ENCODE measurements at regions not wholly inside any gene's neighbourhood (a gene's known extent, or its start where the extent isn't known, plus 50 kb on each side); places are given as distances from the start of the nearest gene placed in this dataset.

DNA sequence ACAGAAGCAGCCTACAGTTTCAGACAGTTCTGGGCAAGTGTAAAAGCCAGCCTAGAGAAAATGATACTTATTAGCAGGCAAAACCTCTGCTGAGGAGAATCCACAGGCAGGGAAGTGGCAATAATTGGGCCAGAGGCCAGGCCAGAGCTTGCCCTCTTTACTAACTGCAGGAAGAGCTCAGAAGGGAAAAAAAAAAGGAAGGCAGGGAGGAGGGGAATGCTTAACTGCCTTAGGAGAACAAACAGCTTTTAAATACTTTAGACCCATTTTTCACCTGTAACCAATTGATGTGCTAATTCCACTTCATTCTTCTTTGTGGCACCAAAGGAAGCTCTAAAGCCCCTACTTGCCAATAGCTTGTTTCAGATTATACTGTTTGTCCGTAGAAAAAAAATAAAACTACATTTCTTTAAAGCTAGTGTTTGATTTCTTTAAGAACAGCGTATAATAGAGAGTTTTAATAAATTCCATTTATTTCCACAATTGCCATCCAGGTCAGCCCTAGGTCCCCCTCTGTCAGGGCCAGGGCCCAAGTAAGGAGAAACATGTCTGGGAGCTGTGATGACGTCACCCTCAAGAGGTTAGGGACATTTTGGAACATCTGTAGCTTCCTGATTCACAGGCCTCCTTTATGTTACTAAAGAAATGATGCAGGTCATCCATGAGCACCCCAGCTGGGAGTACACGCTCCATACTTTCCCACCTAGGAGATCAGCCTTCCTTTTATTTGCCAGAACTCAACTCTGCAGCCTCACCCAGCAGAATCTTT lies 384.3 kb downstream of the CDC5L start:
- no peak for DNase-seq

DNA sequence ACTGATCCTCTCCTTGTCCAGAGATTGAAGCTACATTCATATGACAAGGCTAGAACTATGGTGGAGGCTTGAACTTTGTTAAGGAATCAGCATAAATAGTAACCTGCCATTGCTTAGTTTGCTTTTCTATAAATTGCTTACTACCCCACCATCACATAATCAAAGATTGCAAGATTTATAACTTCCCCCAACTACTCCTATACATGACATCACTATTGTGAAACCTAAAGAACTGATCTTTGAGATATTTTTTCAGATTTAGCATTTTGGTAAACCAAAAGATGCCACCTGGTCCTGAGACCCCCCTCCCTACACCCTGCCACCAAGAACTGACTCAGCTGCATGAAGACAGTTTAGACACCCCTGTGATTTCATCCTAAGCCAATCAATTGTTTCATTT lies 385.3 kb downstream of the CDC5L start:
- DNase-seq = no peak

DNA sequence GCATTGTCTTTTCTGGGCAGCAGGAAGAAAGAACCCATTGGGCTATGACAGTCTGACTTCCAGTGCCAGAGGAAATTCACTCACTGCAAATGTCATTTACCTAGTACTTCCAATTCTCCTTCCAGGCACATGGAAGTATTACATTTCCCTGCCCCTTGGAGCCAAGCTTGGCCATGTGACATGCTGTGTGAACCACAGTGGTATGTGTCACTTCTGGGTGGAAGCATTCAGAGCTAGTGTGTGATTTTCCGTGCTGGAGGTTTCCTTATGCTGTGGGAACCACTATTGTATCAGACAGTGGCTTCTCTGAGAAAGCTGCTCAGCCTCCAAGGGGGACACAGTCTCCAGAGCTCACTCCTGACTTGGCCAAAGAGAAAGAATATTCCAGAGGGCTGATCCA lies 387.6 kb downstream of the CDC5L start:
- no peak for DNase-seq

DNA sequence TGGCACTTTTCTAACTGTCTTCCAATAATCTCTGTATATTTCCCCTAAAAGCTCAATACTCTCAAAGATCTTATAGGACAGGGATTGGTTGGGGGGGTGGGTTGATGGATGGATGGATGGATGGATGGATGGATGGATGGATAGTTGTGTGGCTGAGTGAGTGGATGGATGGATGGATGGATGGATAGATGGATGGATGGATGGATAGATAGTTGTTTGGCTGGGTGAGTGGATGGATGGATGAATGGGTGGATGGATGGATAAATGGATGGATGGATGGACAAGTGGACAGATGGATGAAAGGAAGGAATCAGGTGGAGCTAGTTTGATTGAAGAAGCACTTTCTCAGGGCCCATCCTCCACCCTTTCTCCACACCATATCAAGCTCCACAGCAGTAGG lies 388.8 kb downstream of the CDC5L start:
- DNase-seq = no peak

DNA sequence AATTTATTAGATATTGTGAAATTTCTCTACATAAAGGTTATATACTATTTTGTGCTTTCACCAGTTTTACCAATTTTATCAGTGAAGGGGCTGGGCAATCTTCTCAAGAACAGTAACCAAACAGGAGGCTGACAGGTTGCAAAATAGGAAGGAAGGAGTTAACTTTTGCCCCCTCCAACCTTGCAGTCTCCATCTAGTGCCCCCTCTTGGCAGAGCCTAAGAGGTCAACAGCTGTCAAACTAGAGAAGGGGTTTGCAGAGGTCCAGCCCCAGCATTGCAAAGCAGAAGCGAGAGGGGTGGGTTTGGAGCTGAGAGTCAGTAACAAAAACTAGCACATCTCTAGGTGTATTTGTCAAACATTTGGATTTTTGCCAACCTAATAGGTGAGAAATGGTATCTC lies 391.0 kb downstream of the CDC5L start:
- no peak for DNase-seq
